ENCODE measurements at regions not wholly inside any gene's neighbourhood (a gene's known extent, or its start where the extent isn't known, plus 50 kb on each side); places are given as distances from the start of the nearest gene placed in this dataset.

DNA sequence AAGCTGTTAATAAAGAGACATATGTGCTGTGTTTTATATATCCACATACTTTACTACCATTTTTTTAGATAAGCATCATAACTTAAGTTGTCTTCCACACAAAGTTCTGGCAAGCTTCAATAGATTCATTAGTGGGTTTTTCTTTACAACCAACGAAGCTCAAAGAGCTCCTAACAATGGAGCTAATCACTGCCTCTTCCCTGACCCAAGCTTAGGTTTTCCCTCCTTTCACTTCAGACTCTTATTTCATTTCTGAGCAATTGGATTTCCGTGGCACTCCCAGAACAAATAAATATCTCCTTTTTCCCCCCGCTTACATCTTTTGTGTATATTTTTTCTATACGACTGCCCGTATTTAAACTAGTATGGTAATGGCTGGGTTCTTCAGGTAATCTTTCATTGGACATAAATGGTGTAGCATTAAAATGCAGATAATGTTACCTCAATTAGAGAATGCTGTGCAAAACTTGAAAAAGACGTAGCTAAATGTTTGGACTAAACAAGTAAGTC is 275.5 kb upstream of the TMEM161B start:
- no peak for DNase-seq (ENCODE audit: low read depth in 2 of 2)

DNA sequence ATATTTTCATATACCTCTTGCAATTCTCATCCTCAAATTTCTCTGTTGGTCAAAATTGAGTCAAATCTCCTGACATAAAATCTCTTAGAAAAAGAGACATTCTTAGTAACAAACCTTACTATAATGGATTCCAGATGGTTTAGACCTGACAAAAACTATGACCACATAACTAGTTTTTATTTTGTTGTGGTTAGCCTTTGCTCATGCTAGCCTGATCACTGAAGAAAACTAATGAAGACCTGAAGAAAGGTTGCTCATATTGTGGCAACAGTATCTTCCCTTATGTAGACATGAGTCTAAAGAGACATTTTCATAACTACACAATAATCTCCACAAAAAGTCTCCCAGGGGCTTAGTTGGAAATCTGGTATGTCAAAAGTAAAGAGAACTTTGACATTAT is 274.1 kb upstream of the TMEM161B start:
- DNase-seq (ENCODE audit: low read depth in 2 of 2), result no peak

DNA sequence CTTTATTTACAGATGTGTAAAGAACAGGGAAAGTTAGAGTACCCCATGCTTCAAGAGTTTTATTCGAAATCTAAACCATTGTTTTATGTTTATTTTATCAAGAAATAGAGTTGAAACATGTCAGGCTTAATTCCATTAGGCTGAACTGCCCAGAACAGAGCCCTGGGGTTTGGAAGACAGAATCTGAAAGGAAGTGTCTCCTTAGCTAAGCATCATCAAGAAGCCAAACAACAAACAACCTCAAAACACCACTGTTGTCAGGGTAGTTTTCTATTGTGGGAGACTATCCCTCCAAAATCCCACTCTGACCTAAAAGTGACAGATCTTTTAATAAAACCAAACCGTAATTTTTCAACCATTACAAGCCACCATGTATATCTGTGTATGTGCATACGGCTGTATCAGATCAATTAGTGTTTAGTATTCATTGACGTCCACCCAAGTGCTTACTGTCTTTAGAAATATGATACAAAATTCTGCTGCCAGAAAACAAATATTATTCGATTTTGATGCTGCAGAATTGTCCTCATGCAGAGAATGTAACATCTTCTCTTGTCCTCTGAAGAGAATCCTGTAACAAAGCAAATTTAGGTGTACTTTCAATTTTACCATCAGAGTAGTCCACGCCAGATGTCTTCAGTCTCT is 271.9 kb upstream of the TMEM161B start:
- DNase-seq (ENCODE audit: low read depth in 2 of 2), result no peak

DNA sequence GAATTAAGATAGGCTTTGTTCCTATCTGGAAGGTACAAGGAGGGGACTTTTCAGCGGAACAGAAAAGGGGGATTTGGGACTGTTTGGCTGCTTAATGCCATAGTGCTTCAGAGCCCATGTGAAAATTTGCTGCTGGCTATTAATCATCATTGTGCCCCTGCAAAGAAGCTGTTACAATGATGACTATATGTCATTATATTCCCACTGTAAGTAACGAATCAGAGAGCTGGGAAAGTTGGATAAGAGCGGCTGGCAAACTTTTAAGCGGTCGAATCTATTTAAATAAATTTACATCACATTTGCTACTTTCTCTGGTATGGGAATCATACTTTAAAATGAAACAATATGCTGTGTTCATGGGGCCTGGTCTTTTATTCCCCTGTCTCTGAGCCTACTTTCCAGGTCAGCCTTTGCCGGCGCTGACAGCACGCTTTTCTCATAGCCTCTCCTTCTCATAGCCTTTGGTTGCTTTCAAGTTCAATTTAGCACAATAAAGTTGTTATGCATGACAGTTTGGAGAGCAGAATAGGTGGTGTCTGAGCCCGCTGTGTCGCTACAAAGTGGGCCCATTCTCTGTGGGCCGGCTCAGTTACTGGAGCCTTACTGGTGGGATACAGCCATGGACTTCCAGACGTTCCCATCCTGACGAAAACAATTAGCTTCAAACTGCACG is 271.2 kb upstream of the TMEM161B start:
- no peak for DNase-seq (ENCODE audit: low read depth in 2 of 2)

DNA sequence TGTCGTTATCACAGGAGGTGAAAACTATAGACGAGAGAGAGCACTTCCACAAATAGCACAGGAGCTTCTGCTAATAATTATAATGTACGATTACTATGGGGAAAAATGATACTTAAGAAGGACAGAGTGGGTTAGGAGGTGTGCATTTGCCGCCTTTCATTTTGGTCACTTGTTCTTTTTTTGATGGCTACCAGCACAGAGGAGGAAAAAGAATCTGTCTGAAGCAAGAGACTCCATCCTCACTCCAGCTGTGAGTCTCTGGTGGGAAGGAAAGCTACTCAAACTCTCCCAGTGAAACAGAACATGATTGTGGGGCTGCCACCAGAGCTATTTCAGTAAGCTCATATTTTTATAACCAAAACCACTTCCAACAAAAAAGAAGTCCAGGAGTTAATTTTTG is 270.4 kb upstream of the TMEM161B start:
- DNase-seq (ENCODE audit: low read depth in 2 of 2), result no peak

DNA sequence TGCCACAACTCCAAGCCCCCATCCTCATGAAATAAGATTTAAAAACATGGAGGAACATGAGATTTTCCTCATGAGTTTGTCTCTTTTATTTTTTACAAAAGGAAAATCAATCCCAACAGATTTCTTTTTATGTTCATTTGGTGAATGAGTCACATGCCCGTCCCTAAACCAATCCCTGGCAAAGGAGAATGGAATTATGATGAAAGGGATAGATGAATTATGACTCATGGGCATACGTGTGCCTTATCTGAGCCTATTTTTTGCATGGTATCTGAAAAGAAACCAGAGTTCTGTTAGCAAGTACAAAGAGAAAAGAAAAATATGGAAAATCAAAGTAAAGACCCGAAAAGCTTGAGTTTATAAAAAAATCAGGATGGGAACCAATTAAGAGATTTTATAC is 267.5 kb upstream of the TMEM161B start:
- no peak for DNase-seq (ENCODE audit: low read depth in 2 of 2)

DNA sequence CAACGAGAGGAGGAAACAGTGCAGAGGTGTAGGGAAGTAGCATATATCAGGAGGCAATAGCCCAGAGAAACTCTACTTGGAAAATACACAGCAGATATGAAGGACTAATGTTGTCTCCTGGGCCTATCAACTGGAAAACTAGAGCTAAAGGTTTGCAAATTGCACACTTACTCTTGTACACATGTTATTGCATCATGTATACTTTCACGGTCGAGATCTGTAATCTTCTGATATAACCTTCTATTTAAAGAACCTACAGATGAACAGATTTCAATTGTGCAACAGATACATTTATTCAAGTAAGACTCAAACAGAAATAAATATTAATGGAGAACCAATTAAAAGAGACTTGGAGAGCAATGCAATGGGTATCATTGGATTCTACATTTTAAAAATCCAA is 256.3 kb upstream of the TMEM161B start:
- no peak for DNase-seq (ENCODE audit: low read depth in 2 of 2)

DNA sequence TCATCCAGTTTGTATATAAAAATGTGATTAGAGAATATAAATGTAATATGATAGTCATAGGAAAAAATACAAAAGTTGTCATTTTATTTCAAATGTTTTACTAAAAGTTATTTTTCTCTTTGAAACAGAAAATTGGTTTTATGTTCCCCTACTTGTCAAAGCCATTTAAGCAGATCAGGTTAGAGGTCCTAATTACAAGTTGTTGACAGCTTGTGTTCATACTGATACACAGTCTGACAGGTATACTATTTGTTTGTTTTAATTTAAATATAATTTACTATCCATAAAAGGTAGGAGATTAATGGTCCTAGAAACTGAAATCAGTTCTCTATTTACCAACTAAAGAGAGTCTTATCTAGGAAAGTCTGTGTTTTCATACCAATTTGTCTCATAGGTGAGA is 250.4 kb upstream of the TMEM161B start:
- DNase-seq (ENCODE audit: low read depth in 2 of 2), result no peak

DNA sequence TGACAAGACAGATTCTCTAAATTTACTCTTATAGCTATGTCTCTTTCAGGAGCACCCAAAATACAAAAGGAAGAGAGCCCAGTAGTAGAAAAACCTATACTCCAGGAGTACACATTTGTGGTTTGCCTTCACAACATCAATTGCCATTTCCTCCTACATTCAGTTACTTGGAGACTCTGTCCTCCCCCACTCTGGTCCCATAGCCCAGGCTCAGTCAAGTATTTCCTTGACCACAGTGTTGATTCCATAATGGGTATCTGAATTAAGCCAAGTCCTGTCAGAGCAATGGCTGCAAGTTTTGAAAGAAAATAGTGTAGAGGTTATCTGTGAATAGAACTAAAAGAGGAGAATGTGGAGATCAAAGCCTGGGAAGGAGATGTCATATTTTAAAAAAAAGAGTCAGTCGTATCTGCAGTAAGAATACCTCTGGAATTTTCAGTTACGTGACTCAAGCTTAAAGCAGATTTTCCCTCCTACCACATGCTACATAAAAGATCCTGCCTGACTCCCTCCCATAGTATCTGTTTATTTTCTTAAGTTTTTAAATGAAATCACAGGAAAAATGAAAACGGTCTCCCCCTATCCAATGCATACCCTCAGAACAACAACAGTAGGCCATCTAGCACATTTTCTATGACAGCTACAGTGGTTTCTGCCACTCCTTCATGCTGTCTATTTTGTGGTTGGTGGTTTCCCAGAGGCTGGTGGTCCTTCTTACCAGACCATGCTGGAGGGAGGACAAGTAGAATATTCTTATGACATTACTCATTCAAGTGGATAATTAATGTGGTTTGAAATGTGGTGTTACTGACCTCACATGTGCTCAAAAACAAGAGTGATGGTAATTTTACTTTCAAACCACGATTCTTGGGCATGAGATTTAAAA is 249.7 kb upstream of the TMEM161B start:
- DNase-seq (ENCODE audit: low read depth in 2 of 2), result no peak

DNA sequence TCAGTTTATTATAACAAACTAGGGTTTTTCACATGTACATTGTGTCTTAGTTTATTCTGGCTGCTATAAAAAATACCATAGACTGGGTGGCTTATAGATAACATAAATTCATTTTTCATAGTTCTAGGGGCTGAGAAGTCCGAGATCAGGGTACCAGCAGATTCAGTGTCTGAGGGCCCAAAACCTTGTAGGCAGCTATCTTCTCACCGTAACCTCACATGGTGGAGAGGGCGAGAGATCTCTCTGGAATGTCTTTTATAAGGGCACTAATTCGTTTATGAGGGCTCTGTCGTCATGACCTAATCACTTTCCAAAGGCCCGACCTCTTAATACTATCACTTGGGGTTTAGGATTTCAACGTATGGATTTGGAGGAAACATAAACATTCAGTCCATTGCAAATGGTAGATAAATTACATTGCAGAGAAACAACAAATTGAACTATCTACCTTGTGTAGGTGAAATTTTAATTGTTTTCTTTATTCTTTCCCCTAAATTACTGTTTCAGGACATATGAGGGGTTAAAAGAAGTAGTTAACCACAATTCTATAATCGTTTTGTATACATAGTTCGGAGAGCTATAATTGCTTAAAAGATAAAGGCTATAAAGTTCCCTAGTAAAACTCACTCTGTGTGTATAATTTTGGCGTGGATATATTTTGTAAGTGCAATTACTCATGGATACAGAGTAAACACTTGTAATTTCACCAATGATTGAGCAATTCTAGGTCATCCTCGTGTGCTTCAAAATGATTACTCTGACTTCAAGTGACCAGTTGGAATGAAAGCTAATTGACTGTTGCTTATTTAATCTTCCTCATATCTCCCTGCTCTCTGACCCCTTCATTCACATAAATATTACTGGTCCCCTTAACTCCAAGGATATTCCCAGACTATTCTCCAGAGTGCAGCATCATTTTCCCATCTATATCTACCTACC is 247.5 kb upstream of the TMEM161B start:
- no peak for DNase-seq (ENCODE audit: low read depth in 2 of 2)

DNA sequence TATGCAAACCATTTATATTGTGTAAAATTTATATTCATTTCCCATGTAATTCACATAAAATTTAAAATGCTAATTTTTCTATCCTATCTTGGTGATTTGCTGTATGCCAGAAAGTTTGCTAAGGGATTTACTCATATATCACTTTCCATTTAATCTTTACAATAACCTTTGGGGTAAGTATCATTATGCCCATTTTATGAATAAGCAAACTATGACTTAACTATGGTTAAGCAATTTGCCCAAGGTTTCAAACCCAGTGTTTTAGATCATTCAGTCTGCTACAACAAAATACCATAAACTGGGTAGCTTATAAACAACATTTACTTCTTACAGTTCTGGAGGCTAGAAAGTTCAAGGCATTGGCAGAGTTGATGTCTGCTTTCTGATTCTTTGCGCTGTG is 246.4 kb upstream of the TMEM161B start:
- DNase-seq (ENCODE audit: low read depth in 2 of 2), result no peak

DNA sequence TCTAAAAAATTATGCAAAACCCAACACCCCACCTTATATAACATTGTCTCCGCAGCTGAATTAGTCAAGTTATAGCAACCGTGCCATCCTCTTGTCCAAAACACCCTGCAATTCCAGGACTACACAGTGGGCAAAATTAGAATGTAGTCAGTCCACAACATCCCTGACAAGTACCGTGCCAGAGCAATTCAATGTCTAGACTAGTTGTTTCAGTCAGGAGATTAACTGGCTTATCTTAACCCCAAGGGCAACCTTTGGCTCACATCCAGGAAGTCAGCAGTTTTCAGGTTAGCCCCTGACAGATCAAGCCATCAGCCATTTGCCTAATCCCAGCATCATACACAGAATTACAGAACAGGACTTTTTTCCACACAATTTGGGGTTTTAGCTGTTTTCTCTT is 240.8 kb upstream of the TMEM161B start:
- no peak for DNase-seq (ENCODE audit: low read depth in 2 of 2)

DNA sequence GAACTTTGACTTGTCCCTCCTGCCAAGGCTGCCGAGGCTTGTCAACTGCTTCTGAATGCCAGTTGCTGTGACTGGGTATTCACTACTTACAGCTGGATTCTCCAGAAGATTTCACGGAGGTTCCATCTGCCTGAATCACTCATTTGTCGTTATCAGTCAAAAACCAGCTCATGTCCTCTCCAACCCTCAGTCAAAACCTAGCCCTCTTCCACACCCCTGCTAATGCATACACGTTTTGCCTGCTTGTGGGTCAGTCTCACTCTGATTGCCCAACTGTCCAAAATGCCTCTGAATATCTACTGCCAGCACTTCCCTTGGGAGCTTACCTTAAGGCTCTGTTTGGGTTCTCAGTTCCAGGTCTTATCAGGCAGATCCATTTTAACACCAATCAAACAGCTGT is 238.6 kb upstream of the TMEM161B start:
- no peak for DNase-seq (ENCODE audit: low read depth in 2 of 2)

DNA sequence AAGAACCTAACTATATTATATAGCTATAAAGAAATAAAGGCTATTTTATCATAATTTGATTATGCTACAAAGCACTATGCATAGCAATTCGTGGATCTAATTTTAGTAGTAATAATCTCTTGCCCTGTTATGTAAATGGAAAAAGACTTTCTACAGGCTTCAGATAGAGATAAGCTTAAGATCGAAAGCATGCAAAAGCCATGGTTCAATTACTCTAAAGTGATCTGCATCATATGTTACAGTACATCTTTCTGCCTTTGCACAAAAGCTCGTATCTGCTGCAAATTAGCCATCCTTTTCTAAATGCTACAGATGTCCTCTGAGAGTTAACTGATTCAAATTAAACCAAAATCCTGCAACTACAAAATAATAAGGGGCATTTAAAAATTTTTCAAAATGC is 234.8 kb upstream of the TMEM161B start:
- no peak for DNase-seq (ENCODE audit: low read depth in 2 of 2)

DNA sequence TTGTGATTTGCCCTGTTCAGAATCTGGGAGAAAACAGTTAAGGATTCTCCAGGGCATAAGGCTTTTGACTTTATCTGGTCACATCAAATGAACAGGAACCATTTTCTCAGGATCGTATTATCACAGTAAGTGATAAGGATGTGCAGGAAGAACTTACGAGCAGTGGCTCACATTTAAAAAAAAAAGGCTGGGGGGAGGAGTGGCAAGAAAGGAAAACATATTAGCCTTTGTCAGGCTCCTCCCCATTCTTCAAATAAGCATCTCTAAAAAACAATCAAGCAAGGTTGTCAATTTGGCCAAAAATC is 234.3 kb upstream of the TMEM161B start:
- DNase-seq (ENCODE audit: low read depth in 2 of 2), result no peak

DNA sequence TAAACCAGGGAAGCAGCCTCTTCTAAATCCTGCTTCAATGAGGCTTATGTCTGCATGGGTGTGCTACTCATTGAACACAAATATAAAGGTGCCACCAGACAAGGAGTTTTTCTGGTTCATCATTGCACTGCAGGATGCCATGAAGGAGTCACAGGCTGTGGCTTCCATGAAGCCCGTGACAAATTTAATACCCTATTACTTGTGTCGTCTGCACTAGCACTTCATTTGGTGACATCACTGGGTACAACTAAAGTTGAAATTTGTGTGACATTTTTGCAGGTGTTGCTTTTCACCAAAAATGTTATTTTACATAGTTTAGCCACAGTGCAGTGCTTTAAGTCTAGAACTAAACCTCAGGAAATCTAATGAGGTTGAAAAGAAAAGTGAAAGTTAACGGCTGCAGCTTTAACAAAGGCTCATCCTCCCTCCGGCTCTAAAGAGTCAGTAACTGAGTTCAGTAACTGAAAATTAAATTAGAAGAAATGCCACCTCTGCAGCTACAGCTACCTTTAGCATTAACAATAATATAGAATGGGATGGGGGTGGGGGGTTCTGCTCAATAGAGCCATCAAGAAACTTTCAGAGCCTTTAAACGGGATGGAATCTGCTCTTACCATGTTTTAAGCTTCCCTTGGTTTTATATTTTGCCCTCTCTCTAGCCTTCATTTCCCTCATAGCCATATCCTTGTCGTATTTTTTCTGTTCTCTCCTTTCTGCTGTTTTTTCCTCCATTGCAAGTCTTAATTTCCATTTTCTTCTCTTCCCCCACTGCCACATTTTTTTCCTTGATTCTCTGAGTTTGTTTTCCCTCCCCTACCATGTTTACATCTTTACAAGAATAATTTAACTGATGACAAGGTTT is 233.8 kb upstream of the TMEM161B start:
- DNase-seq (ENCODE audit: low read depth in 2 of 2), result no peak

DNA sequence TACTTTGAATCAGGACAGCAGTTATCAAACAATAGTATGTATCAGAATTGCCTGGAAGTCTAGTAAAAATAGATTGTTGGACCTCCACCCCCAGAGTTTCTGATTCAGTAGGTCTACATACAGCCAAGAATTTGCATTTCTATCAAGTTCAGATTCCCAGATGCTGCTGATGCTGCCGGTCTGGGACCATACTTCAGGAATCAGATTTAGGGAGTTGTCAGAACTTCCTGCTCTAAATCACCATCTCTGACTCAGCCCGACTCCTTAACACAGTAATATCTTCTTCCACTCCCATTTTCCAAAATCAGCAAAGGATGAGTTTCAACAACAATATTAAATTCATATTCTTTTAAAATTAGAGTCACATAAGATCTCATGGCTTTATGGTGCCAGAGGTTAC is 227.2 kb upstream of the TMEM161B start:
- DNase-seq (ENCODE audit: low read depth in 2 of 2), result no peak

DNA sequence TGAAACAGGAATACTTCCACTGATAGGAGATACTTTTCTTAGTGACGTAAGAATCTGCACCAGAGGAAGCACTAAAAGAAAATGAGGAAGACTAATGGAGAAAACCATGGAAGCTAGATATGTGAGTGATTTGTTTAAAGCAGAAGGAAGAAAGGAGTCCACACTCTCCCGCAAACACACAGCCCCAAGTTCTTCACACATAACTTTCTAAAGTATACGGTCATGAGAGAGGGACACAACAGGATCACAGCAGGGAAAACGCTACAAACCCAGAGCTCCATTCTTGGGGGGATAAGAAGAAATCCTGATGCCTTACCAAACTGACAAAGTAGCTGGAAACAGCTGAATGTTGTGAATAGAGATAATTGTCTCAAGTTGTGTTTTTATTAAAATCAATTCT is 222.2 kb upstream of the TMEM161B start:
- no peak for DNase-seq (ENCODE audit: low read depth in 2 of 2)

DNA sequence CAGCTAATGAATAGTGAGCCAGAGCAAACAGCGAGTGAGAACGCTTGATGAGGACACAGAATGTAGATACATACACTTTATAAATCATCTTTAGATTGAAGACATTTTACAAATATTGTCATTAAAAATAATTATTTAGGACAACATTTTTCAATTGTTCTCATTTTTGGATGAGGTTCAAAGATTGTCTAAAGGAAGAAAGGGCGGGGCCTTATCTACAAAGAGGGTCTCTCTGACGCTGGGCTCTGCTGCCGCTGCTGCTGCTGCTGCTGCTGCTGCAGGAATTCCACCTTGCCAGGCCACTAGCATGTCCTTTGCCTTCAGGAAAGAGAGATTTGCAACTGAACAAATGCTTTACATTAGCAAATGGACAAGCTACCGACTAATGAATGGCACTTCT is 220.7 kb upstream of the TMEM161B start:
- DNase-seq (ENCODE audit: low read depth in 2 of 2), result no peak

DNA sequence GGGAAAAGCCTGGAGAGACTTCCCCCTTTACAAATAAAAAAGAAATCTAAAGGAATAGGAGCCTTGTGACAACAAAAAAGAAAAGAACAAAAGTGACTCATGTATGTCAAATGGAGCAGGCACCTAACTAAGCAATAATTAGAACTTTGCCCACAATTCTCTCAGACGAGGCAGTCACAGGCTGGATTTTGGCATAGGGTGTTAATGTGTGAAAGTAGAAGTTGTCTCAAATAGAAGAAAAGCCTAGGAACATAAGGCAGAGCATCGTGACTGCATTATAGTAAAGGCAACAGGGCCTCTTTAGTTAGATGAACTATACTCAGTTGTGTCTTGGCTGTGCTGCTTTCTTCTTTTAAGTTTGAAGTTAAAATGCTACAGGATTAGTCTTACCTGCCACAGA is 219.9 kb upstream of the TMEM161B start:
- DNase-seq (ENCODE audit: low read depth in 2 of 2), result no peak

DNA sequence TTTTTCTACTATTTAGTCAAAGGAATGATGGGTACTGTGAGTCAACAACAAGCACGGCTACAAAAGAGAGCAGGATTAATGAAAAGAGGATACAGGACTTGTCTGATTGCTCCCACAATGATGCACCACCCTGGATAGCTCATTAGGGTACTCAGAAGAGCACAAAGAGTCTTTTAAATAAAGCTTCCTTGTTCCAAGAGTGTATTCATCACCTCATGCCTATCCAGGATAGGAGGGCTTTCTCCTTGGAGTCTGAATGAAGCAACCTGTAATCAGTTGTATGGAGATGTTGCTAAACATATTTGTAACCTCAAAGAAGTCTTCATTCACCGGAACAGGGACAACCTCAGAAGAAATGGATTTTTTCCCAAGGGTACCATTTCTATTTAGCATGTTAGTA is 219.5 kb upstream of the TMEM161B start:
- DNase-seq (ENCODE audit: low read depth in 2 of 2), result no peak
